ES-I3 (cell line): ENCODE measurements at regions not wholly inside any gene's neighbourhood (a gene's known extent, or its start where the extent isn't known, plus 50 kb on each side); places are given as distances from the start of the nearest gene placed in this dataset.

Experiments
- H3K36me3 ChIP-seq: 2 replicates; pipeline ENCODE4 v1.6.1; 2013; ENCODE audit warnings: mild to moderate bottlenecking, low read length, control low read depth, moderate library complexity; ENCODE audit not compliant: insufficient read depth
- H3K4me1 ChIP-seq: 2 replicates; pipeline ENCODE4 v1.6.1; 2013; ENCODE audit warnings: mild to moderate bottlenecking, control low read depth, low read length; ENCODE audit not compliant: insufficient read depth
- H3K9ac ChIP-seq: 2 replicates; pipeline ENCODE4 v1.6.1; 2013; ENCODE audit warnings: low read depth, mild to moderate bottlenecking, low read length, moderate library complexity
- H3K9me3 ChIP-seq: 2 replicates; pipeline ENCODE4 v1.6.1; 2013; ENCODE audit warnings: mild to moderate bottlenecking, low read length, moderate library complexity; ENCODE audit not compliant: control insufficient read depth, insufficient read depth

GRCh38 chr4:111540671-111541070 lies 604.6 kb upstream of the FAM241A start:
- Histone ChIP-seq H3K9me3 (no peaks in the 10 kb centered on the region), H3K4me1 (0 out of 2 replicates have a peak, but pooled peaks cover 3% of the 10 kb centered on the region), H3K36me3 (no peaks in the 10 kb centered on the region), H3K9ac (no peak overlapping the region)

- no peaks in the 10 kb centered on the region for H3K36me3 ChIP-seq
- H3K9ac ChIP-seq = no peak overlapping the region
- H3K4me1 ChIP-seq = 0 out of 2 replicates have a peak, but pooled peaks cover 3% of the 10 kb centered on the region
- no peaks in the 10 kb centered on the region for H3K9me3 ChIP-seq
Observed at GRCh38 chr4:111542056-111542455, 603.2 kb upstream of the FAM241A start.

GRCh38 chr4:111546881-111547280 lies 598.4 kb upstream of the FAM241A start:
- Histone ChIP-seq H3K9me3 (no peaks in the 10 kb centered on the region), H3K36me3 (no peaks in the 10 kb centered on the region), H3K4me1 (no peaks in the 10 kb centered on the region), H3K9ac (no peak overlapping the region)

- H3K4me1 ChIP-seq = no peaks in the 10 kb centered on the region
- no peak overlapping the region for H3K9ac ChIP-seq
- no peaks in the 10 kb centered on the region for H3K36me3 ChIP-seq
- no peaks in the 10 kb centered on the region for H3K9me3 ChIP-seq
Observed at GRCh38 chr4:111556141-111556781, 589.0 kb upstream of the FAM241A start.

- Histone ChIP-seq H3K36me3 (no peaks in the 10 kb centered on the region), H3K9me3 (no peaks in the 10 kb centered on the region), H3K4me1 (no peaks in the 10 kb centered on the region), H3K9ac (no peak overlapping the region)
Observed at GRCh38 chr4:111556851-111557250, 588.4 kb upstream of the FAM241A start.

- H3K9me3 ChIP-seq = no peaks in the 10 kb centered on the region; the same call in none of the 2 replicates
- no peaks in the 10 kb centered on the region for H3K4me1 ChIP-seq
- H3K9ac ChIP-seq = no peak overlapping the region
- H3K36me3 ChIP-seq = no peaks in the 10 kb centered on the region
Observed at GRCh38 chr4:111562826-111563225, 582.4 kb upstream of the FAM241A start.

GRCh38 chr4:111572470-111572869 lies 572.8 kb upstream of the FAM241A start:
- no peaks in the 10 kb centered on the region for H3K4me1 ChIP-seq
- H3K9ac ChIP-seq = no peak overlapping the region
- no peaks in the 10 kb centered on the region for H3K36me3 ChIP-seq
- no peaks in the 10 kb centered on the region for H3K9me3 ChIP-seq

- no peak overlapping the region for H3K9ac ChIP-seq
- H3K36me3 ChIP-seq = no peaks in the 10 kb centered on the region
- H3K4me1 ChIP-seq = no peaks in the 10 kb centered on the region
- no peaks in the 10 kb centered on the region for H3K9me3 ChIP-seq
Observed at GRCh38 chr4:111573386-111573785, 571.9 kb upstream of the FAM241A start.

- no peak overlapping the region for H3K9ac ChIP-seq
- H3K9me3 ChIP-seq = no peaks in the 10 kb centered on the region
- H3K36me3 ChIP-seq = no peaks in the 10 kb centered on the region
- H3K4me1 ChIP-seq = no peaks in the 10 kb centered on the region
Observed at GRCh38 chr4:111579767-111580166, 565.5 kb upstream of the FAM241A start.

- no peaks in the 10 kb centered on the region for H3K36me3 ChIP-seq
- no peaks in the 10 kb centered on the region for H3K9me3 ChIP-seq
- H3K4me1 ChIP-seq = no peaks in the 10 kb centered on the region
- no peak overlapping the region for H3K9ac ChIP-seq
Observed at GRCh38 chr4:111595456-111595855, 549.8 kb upstream of the FAM241A start.

GRCh38 chr4:111596491-111596890 lies 548.8 kb upstream of the FAM241A start:
- Histone ChIP-seq H3K36me3 (no peaks in the 10 kb centered on the region), H3K4me1 (no peaks in the 10 kb centered on the region), H3K9me3 (no peaks in the 10 kb centered on the region)

GRCh38 chr4:111601671-111602070 lies 543.6 kb upstream of the FAM241A start:
- Histone ChIP-seq H3K9me3 (no peaks in the 10 kb centered on the region), H3K36me3 (no peaks in the 10 kb centered on the region), H3K4me1 (no peaks in the 10 kb centered on the region), H3K9ac (no peak overlapping the region)

More at GRCh38 chr4:111596491-111596890, 548.8 kb upstream of the FAM241A start:
- no peak overlapping the region for H3K9ac ChIP-seq

GRCh38 chr4:111602848-111603247 lies 542.4 kb upstream of the FAM241A start:
- Histone ChIP-seq H3K4me1 (no peaks in the 10 kb centered on the region), H3K9ac (no peak overlapping the region), H3K9me3 (no peaks in the 10 kb centered on the region)

GRCh38 chr4:111605111-111605510 lies 540.1 kb upstream of the FAM241A start:
- Histone ChIP-seq H3K9ac (no peak overlapping the region), H3K4me1 (no peaks in the 10 kb centered on the region), H3K36me3 (no peaks in the 10 kb centered on the region), H3K9me3 (no peaks in the 10 kb centered on the region)

More at GRCh38 chr4:111602848-111603247, 542.4 kb upstream of the FAM241A start:
- no peaks in the 10 kb centered on the region for H3K36me3 ChIP-seq

GRCh38 chr4:111610681-111611080 lies 534.6 kb upstream of the FAM241A start:
- no peak overlapping the region for H3K9ac ChIP-seq
- H3K4me1 ChIP-seq = no peaks in the 10 kb centered on the region
- H3K9me3 ChIP-seq = no peaks in the 10 kb centered on the region
- no peaks in the 10 kb centered on the region for H3K36me3 ChIP-seq
